Hepatocyte (in vitro differentiated cells): ENCODE measurements at regions not wholly inside any gene's neighbourhood (a gene's known extent, or its start where the extent isn't known, plus 50 kb on each side); places are given as distances from the start of the nearest gene placed in this dataset.

Experiments used
- DNase-seq: peaks from one replicate; pipeline ENCODE4 v3.0.0-alpha.2; 2016; ENCODE audit warnings: low spot score
- H2AFZ ChIP-seq: fragments of 200-600 bp; sonication (generic); 2 replicates; pipeline ENCODE4 v1.6.0; 2016; ENCODE audit warnings: antibody characterized with exemption, mild to moderate bottlenecking
- H3K27ac ChIP-seq: fragments of 200-600 bp; sonication (generic); 2 replicates; pipeline ENCODE4 v1.5.1; 2016; ENCODE audit warnings: mild to moderate bottlenecking
- H3K27me3 ChIP-seq: fragments of 200-600 bp; sonication (generic); 2 replicates; pipeline ENCODE4 v1.6.1; 2016
- H3K36me3 ChIP-seq: fragments of 200-600 bp; sonication (generic); replicated peaks from 2 replicates; pipeline ENCODE4 v1.5.1; 2016; ENCODE audit warnings: low read depth; ENCODE audit not compliant: insufficient read depth
- H3K4me1 ChIP-seq: fragments of 200-600 bp; sonication (generic); 2 replicates; pipeline ENCODE4 v1.5.1; 2016; ENCODE audit warnings: mild to moderate bottlenecking, moderate library complexity; ENCODE audit not compliant: insufficient read depth
- H3K4me2 ChIP-seq: fragments of 200-600 bp; sonication (generic); 2 replicates; pipeline ENCODE4 v1.6.0; 2016
- H3K4me3 ChIP-seq: fragments of 200-600 bp; sonication (generic); 2 replicates; pipeline ENCODE4 v1.5.1; 2016; ENCODE audit warnings: mild to moderate bottlenecking
- H3K79me2 ChIP-seq: fragments of 200-600 bp; sonication (generic); 2 replicates; pipeline ENCODE4 v1.6.0; 2017; ENCODE audit warnings: mild to moderate bottlenecking
- H3K9me2 ChIP-seq: fragments of 200-600 bp; sonication (generic); replicated peaks from 2 replicates; pipeline ENCODE4 v1.6.0; 2017; ENCODE audit warnings: mild to moderate bottlenecking; ENCODE audit not compliant: insufficient read depth
- H3K9me3 ChIP-seq: fragments of 200-600 bp; sonication (generic); 2 replicates; pipeline ENCODE4 v1.5.1; 2016; ENCODE audit warnings: low read depth, mild to moderate bottlenecking
- H4K20me1 ChIP-seq: fragments of 200-600 bp; sonication (generic); 2 replicates; pipeline ENCODE4 v1.6.0; 2016; ENCODE audit warnings: mild to moderate bottlenecking; ENCODE audit not compliant: insufficient read depth, poor library complexity, severe bottlenecking
- EZH2 ChIP-seq: fragments of 200-600 bp; sonication (generic); IDR thresholded peaks from 2 replicates; pipeline ENCODE4 v1.6.1; 2016; ENCODE audit warnings: antibody characterized with exemption, mild to moderate bottlenecking, borderline replicate concordance
- EZH2phosphoT487 ChIP-seq: fragments of 200-600 bp; sonication (generic); IDR thresholded peaks from one replicate; pipeline ENCODE4 v1.6.1; 2018; ENCODE audit warnings: antibody characterized with exemption, mild to moderate bottlenecking, low read depth, moderate library complexity; ENCODE audit not compliant: unreplicated experiment, severe bottlenecking
- WGBS: methylation state at CpG from one replicate; pipeline ENCODE4 v1.1.6; 2016; ENCODE audit warnings: low lambda C conversion rate; ENCODE audit errors: missing lambda C conversion rate; 5-methylcytosine and 5-hydroxymethylcytosine counted together
- TF ChIP-seq, protein P1 (sequence below): fragments of 200-600 bp; sonication (generic); IDR thresholded peaks from 2 replicates; pipeline ENCODE4 v1.5.1; 2016; ENCODE audit warnings: antibody characterized with exemption, mild to moderate bottlenecking; ENCODE audit not compliant: poor library complexity

DNA sequence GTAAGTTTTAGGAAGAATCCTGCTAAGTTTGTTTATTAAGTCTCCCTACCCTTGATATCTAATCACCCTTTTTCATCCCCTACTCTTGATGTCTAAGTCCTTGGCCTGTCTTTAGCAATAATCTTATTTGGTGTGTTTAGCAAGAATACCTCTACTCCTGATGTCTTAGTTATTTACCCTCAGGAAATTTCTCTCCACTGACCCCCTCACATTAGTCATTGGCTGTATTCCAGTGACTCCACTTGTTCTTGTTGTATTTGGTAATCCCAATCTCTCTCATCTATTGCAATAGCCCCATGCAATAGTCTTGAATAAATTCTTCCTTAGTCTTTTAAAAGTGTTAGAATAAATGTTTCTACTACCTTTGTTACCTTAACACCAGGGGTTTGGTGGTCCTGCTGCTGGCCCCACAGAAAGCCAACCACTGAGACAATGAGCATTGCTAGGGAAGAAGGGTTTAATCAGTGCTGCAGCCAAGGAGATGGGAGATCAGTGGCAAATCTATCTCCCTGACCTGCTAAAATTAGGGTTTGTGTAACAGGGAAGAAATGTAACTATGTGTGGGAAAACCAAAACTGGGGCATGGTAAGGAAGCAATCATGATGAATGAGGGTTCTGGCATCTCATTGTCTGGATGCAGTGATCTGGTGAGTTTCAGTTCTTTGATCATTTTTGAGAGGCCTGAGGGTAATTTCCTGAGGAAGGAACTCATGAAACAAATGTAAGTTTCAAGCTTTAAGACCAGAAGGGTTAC is 236.4 kb upstream of the DAB2 start:
- Histone ChIP-seq H3K4me3 (no peak overlapping the region), H4K20me1 (no peaks in the 10 kb centered on the region), H2AFZ (no peak overlapping the region), H3K9me3 (no peaks in the 10 kb centered on the region), H3K27ac (no peak overlapping the region), H3K4me1 (no peaks in the 10 kb centered on the region), H3K27me3 (no peaks in the 10 kb centered on the region), H3K79me2 (no peaks in the 10 kb centered on the region), H3K4me2 (no peak overlapping the region), H3K9me2 (no peaks in the 10 kb centered on the region), H3K36me3 (no peaks in the 10 kb centered on the region)
- DNase-seq = no peak
- no peak for TF ChIP-seq EZH2phosphoT487
- TF ChIP-seq, protein P1, sequence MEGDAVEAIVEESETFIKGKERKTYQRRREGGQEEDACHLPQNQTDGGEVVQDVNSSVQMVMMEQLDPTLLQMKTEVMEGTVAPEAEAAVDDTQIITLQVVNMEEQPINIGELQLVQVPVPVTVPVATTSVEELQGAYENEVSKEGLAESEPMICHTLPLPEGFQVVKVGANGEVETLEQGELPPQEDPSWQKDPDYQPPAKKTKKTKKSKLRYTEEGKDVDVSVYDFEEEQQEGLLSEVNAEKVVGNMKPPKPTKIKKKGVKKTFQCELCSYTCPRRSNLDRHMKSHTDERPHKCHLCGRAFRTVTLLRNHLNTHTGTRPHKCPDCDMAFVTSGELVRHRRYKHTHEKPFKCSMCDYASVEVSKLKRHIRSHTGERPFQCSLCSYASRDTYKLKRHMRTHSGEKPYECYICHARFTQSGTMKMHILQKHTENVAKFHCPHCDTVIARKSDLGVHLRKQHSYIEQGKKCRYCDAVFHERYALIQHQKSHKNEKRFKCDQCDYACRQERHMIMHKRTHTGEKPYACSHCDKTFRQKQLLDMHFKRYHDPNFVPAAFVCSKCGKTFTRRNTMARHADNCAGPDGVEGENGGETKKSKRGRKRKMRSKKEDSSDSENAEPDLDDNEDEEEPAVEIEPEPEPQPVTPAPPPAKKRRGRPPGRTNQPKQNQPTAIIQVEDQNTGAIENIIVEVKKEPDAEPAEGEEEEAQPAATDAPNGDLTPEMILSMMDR = no peak
- no peak for TF ChIP-seq EZH2

DNA sequence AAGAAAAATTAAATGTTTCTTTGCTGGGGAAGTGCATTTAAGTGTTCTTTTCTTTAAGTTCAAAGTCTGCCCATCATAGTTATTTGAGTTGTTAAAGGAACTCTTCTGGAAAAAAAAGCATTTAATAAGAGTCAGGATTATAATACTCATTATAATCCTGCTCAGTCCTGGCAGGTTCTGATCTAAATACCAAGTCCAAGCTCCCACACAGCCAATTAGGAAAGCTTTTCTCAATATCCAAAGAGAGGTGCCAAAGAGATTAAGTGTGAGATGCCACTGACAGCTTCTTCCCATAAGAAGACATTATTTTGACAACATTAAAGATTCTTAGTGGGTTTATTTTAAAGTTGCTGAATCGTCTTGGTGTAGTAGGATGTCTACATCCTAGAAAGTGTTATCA is 235.2 kb upstream of the DAB2 start:
- no peaks in the 10 kb centered on the region for H3K9me2 ChIP-seq
- H3K4me3 ChIP-seq = no peak overlapping the region
- H3K27ac ChIP-seq = no peak overlapping the region
- H3K9me3 ChIP-seq = no peaks in the 10 kb centered on the region
- 89% methylated on average over 1 of the region's 1 CpG for WGBS
- no peak overlapping the region for H3K4me2 ChIP-seq
- no peaks in the 10 kb centered on the region for H3K4me1 ChIP-seq
- no peaks in the 10 kb centered on the region for H3K79me2 ChIP-seq
- DNase-seq = no peak
- H3K36me3 ChIP-seq = no peaks in the 10 kb centered on the region
- no peak overlapping the region for H2AFZ ChIP-seq
- TF ChIP-seq EZH2phosphoT487 (no peak), EZH2 (no peak)
- TF ChIP-seq, protein P1 = no peak
- H3K27me3 ChIP-seq = no peaks in the 10 kb centered on the region
- H4K20me1 ChIP-seq = no peaks in the 10 kb centered on the region

DNA sequence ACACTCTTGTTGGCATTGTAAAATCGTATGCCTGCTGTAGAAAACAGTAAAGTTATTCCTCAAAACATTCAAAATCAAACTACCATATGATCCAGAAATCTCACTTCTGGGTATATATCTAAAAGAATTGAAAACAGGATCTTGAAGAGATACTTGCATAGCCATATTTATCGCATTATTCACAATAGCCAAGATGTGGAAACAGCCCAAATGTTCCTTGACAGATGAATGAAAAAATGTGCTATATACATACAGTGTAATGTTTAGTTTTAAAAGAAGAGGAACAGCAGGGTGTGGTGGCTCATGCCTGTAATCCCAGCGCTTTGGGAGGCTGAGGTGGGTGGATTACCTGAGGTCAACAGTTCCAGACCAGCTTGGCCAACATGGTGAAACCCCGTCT is 234.1 kb upstream of the DAB2 start:
- Histone ChIP-seq H3K4me1 (no peaks in the 10 kb centered on the region), H3K27me3 (no peaks in the 10 kb centered on the region), H3K79me2 (no peaks in the 10 kb centered on the region), H3K9me2 (no peaks in the 10 kb centered on the region), H3K27ac (no peak overlapping the region), H3K4me2 (no peak overlapping the region), H2AFZ (no peak overlapping the region), H3K36me3 (no peaks in the 10 kb centered on the region), H3K4me3 (no peak overlapping the region), H4K20me1 (no peaks in the 10 kb centered on the region), H3K9me3 (no peaks in the 10 kb centered on the region)
- no peak for DNase-seq
- WGBS = 97% methylated on average over 4 of the region's 4 CpGs
- TF ChIP-seq, protein P1 = no peak
- TF ChIP-seq EZH2 (no peak), EZH2phosphoT487 (no peak)
